Suprapubic skin (tissue), 4 donors: ENCODE measurements at regions not wholly inside any gene's neighbourhood (a gene's known extent, or its start where the extent isn't known, plus 50 kb on each side); places are given as distances from the start of the nearest gene placed in this dataset.

Experiments used
- EP300 ChIP-seq: sonication (generic); formaldehyde crosslinking; IDR thresholded peaks from one replicate; pipeline ENCODE4 v1.6.1; 2017; ENCODE audit warnings: antibody characterized with exemption
- POLR2A ChIP-seq, 2 donors: fragments of 450-650 bp; IDR thresholded peaks; one replicate each; pipeline ENCODE4 v1.6.1; 2017; ENCODE audit warnings: antibody characterized with exemption in 2 of 2, mild to moderate bottlenecking in 2 of 2, moderate library complexity in 2 of 2
- POLR2AphosphoS5 ChIP-seq, 3 donors: sonication (generic); formaldehyde crosslinking; IDR thresholded peaks; one replicate each; pipeline ENCODE4 v1.6.1; 2017; ENCODE audit warnings: antibody characterized with exemption in 3 of 3
- TF ChIP-seq, protein P1 (sequence below), 2 donors: fragments of 200-600 bp in 1 of 2; fragments of 450-650 bp in 1 of 2; sonication (generic) in 1 of 2; IDR thresholded peaks; one replicate each; pipeline ENCODE4 v1.5.1; 2016 to 2019; ENCODE audit warnings: antibody characterized with exemption in 2 of 2, mild to moderate bottlenecking in 1 of 2, moderate library complexity in 1 of 2

DNA sequence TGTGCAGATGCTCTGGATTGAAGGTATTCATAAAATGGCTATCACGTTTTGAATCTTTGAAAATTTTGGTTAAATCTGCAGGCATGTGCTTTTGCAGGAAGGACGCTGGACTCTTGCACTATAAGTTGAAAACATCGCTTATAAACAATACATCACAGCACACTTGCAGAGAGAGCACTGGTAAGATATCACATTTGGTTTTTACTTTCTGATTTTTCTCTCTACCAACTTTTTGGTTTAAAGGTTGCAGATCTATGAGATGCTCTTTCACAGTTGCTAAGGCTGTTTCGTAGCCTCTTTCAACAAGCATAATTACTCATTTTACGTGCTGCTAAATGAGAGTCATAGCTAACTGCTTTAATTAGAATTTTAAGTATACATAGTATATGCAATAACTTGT, 724.4 kb upstream of the ARRDC4 start:
- TF ChIP-seq, protein P1, sequence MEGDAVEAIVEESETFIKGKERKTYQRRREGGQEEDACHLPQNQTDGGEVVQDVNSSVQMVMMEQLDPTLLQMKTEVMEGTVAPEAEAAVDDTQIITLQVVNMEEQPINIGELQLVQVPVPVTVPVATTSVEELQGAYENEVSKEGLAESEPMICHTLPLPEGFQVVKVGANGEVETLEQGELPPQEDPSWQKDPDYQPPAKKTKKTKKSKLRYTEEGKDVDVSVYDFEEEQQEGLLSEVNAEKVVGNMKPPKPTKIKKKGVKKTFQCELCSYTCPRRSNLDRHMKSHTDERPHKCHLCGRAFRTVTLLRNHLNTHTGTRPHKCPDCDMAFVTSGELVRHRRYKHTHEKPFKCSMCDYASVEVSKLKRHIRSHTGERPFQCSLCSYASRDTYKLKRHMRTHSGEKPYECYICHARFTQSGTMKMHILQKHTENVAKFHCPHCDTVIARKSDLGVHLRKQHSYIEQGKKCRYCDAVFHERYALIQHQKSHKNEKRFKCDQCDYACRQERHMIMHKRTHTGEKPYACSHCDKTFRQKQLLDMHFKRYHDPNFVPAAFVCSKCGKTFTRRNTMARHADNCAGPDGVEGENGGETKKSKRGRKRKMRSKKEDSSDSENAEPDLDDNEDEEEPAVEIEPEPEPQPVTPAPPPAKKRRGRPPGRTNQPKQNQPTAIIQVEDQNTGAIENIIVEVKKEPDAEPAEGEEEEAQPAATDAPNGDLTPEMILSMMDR (IDR thresholded peaks at IDR 0.05), result no peak
- TF ChIP-seq POLR2AphosphoS5 (IDR thresholded peaks at IDR 0.05) (no peak), POLR2A (IDR thresholded peaks at IDR 0.05) (no peak), EP300 (no peak)
